ENCODE measurements at regions not wholly inside any gene's neighbourhood (a gene's known extent, or its start where the extent isn't known, plus 50 kb on each side); places are given as distances from the start of the nearest gene placed in this dataset.

DNA sequence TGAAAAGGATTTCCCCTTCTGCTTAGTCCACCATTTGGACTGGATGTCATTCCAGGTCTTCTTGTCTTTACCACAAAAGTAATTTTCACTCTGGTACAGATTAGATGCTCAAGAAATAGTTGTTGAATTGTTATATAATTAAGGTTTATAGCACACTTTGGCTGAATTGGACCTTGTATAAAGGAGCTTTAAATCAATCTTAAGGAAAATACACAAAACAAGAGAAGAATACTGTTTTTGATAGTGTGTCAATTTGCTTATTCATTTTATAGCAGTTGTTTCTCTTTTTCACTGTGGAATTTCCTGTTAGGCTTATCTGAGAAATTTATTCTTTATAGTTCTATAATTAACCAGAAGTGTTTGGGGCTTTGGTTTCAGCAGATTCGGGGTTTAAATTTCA is 62.7 kb upstream of the TDRD3 start:
- Mint-ChIP-seq H3K9me3 (ENCODE audit: unreplicated experiment) (no peaks in the 10 kb centered on the region), H3K4me3 (ENCODE audit: unreplicated experiment) (no peak overlapping the region), H3K27me3 (ENCODE audit: unreplicated experiment) (peaks cover 2% of the 10 kb centered on the region), H3K27ac (ENCODE audit: unreplicated experiment) (no peak overlapping the region), H3K4me1 (ENCODE audit: unreplicated experiment) (peaks cover 12% of the 10 kb centered on the region), H3K36me3 (ENCODE audit: low read depth, unreplicated experiment) (no peaks in the 10 kb centered on the region)
- TF ChIP-seq, protein P1, sequence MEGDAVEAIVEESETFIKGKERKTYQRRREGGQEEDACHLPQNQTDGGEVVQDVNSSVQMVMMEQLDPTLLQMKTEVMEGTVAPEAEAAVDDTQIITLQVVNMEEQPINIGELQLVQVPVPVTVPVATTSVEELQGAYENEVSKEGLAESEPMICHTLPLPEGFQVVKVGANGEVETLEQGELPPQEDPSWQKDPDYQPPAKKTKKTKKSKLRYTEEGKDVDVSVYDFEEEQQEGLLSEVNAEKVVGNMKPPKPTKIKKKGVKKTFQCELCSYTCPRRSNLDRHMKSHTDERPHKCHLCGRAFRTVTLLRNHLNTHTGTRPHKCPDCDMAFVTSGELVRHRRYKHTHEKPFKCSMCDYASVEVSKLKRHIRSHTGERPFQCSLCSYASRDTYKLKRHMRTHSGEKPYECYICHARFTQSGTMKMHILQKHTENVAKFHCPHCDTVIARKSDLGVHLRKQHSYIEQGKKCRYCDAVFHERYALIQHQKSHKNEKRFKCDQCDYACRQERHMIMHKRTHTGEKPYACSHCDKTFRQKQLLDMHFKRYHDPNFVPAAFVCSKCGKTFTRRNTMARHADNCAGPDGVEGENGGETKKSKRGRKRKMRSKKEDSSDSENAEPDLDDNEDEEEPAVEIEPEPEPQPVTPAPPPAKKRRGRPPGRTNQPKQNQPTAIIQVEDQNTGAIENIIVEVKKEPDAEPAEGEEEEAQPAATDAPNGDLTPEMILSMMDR (IDR thresholded peaks at IDR 0.05; ENCODE audit: unreplicated experiment), result no peak
- DNase-seq (ENCODE audit: low spot score), result no peak

DNA sequence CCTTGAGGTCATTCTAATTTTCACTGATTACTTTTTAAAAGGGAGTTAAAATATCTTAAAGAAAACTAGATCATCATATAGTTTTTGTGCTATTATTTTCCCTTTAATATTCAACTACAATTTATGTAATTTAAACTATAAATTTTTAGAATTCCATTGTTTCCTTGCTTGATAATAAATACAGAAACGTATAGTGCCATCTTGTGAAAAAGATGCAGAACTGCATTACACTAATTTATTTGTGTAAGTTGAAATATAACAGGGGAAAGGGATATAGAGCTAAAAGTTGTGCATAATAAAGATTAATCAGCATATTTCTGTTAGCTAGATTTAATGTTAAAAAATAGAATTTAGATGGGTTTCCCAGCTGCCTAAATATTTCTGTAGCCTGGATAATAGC is 61.5 kb upstream of the TDRD3 start:
- no peak overlapping the region for H3K27ac Mint-ChIP-seq (ENCODE audit: unreplicated experiment)
- TF ChIP-seq, protein P1 (IDR thresholded peaks at IDR 0.05; ENCODE audit: unreplicated experiment), result peak; percentile 77
- no peaks in the 10 kb centered on the region for H3K36me3 Mint-ChIP-seq (ENCODE audit: low read depth, unreplicated experiment)
- H3K4me3 Mint-ChIP-seq (ENCODE audit: unreplicated experiment), result no peak overlapping the region
- DNase-seq (ENCODE audit: low spot score), result no peak
- no peaks in the 10 kb centered on the region for H3K9me3 Mint-ChIP-seq (ENCODE audit: unreplicated experiment)
- peaks cover 4% of the 10 kb centered on the region for H3K27me3 Mint-ChIP-seq (ENCODE audit: unreplicated experiment)
- H3K4me1 Mint-ChIP-seq (ENCODE audit: unreplicated experiment), result peaks cover 10% of the 10 kb centered on the region

DNA sequence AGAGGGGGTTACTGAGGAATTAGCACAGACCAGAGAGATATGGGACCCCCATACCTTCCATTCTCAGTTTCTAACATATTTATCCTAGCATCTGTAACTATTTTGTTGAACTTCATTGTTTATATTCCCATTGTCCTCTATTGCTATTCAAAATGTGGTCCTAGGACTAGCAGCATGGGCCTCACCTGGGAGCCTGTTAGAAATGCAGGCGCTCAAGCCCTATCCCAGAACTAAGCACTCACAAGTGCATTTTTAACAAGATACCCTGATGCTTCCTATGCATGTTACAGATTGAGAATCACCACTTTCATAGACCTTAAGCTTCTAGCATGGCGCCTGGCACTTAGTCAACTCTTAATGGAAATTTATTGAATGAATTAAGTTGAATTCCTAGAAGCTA is 58.3 kb upstream of the TDRD3 start:
- Mint-ChIP-seq H3K4me3 (ENCODE audit: unreplicated experiment) (no peak overlapping the region), H3K27ac (ENCODE audit: unreplicated experiment) (no peak overlapping the region), H3K36me3 (ENCODE audit: low read depth, unreplicated experiment) (no peaks in the 10 kb centered on the region), H3K27me3 (ENCODE audit: unreplicated experiment) (peaks cover 4% of the 10 kb centered on the region), H3K9me3 (ENCODE audit: unreplicated experiment) (no peaks in the 10 kb centered on the region), H3K4me1 (ENCODE audit: unreplicated experiment) (no peaks in the 10 kb centered on the region)
- DNase-seq (ENCODE audit: low spot score), result no peak
- TF ChIP-seq, protein P1 (IDR thresholded peaks at IDR 0.05; ENCODE audit: unreplicated experiment), result no peak

DNA sequence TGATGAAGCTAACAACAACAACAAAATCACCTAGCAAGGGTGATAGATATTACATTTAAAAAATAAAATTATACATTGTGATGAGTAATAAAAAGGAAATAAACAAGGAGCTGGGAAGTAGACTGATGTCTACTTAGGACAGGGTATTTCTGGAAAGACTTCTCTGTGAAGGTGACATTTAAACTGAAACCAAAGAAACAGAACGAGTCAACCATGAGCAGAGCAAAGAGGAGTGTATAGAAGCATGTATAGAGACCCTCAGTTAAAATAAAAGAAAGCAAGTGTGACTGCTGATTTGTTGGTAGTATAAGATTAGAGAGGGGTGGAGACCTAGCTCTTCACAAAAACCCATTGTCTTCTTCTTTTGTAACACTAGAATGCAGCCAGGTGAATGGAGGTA is 53.0 kb upstream of the TDRD3 start:
- no peak for DNase-seq (ENCODE audit: low spot score)
- peaks cover 4% of the 10 kb centered on the region for H3K4me1 Mint-ChIP-seq (ENCODE audit: unreplicated experiment)
- H3K36me3 Mint-ChIP-seq (ENCODE audit: low read depth, unreplicated experiment), result no peaks in the 10 kb centered on the region
- no peak overlapping the region for H3K27ac Mint-ChIP-seq (ENCODE audit: unreplicated experiment)
- peaks cover 8% of the 10 kb centered on the region for H3K27me3 Mint-ChIP-seq (ENCODE audit: unreplicated experiment)
- no peaks in the 10 kb centered on the region for H3K9me3 Mint-ChIP-seq (ENCODE audit: unreplicated experiment)
- TF ChIP-seq, protein P1 (IDR thresholded peaks at IDR 0.05; ENCODE audit: unreplicated experiment), result no peak
- H3K4me3 Mint-ChIP-seq (ENCODE audit: unreplicated experiment), result no peak overlapping the region

DNA sequence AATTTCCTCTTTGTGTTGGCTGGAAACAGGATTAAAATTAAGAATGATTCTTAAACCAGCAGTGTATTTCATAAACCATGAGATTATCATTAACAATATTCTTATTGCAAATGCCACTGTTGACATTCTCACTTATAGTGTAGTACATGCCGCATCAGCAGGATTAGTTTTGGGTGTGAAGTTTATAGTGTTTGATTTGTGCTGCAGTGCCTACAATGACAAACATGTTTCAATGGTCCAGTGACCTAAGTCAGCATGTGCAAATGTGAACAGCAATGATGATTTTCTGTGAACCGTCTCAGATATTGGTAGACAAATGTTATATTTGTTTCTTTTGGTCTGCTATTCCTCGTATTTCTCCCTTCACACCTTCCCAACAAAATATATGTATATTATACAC is 49.8 kb upstream of the TDRD3 start:
- TF ChIP-seq, protein P1 (IDR thresholded peaks at IDR 0.05; ENCODE audit: unreplicated experiment), result no peak
- H3K4me3 Mint-ChIP-seq (ENCODE audit: unreplicated experiment), result no peak overlapping the region
- H3K27me3 Mint-ChIP-seq (ENCODE audit: unreplicated experiment), result peaks cover 4% of the 10 kb centered on the region
- H3K9me3 Mint-ChIP-seq (ENCODE audit: unreplicated experiment), result no peaks in the 10 kb centered on the region
- H3K4me1 Mint-ChIP-seq (ENCODE audit: unreplicated experiment), result peaks cover 4% of the 10 kb centered on the region
- H3K36me3 Mint-ChIP-seq (ENCODE audit: low read depth, unreplicated experiment), result no peaks in the 10 kb centered on the region
- no peak for DNase-seq (ENCODE audit: low spot score)
- no peak overlapping the region for H3K27ac Mint-ChIP-seq (ENCODE audit: unreplicated experiment)

All from endothelial cell (in vitro differentiated cells).